Spleen (tissue), 7 donors: ENCODE measurements at regions not wholly inside any gene's neighbourhood (a gene's known extent, or its start where the extent isn't known, plus 50 kb on each side); places are given as distances from the start of the nearest gene placed in this dataset.

Source experiments
- POLR2A ChIP-seq, 3 donors: fragments of 450-650 bp; IDR thresholded peaks; one replicate each; pipeline ENCODE4 v1.5.1; 2017; ENCODE audit warnings: antibody characterized with exemption in 3 of 3, mild to moderate bottlenecking in 1 of 3
- POLR2AphosphoS5 ChIP-seq, 3 donors: sonication (generic); formaldehyde crosslinking; IDR thresholded peaks; one replicate each; pipeline ENCODE4 v1.5.1; 2017; ENCODE audit warnings: antibody characterized with exemption in 3 of 3
- TF ChIP-seq, protein P1 (sequence below), 11 experiments: fragments of 200-600 bp in 7 of 11; fragments of 450-650 bp in 4 of 11; sonication (generic) in 4 of 11; IDR thresholded peaks in 8 of 11; conservative IDR thresholded peaks in 3 of 11; 1 replicate in 7 of 11; 2 replicates in 4 of 11; pipeline versions ENCODE4 v1.4.0 to v1.8.0; 2016 to 2021; ENCODE audit warnings: antibody characterized with exemption in 11 of 11, inconsistent platforms in 4 of 11, mild to moderate bottlenecking in 1 of 11
- donor health status: DM: no; HTN: no; CAD: no; lungs with moderate emphysema.
- donor health status: DM: no; HTN: no; CAD: no.
- donor health status: DM: no; HTN: no; CAD: no.

DNA sequence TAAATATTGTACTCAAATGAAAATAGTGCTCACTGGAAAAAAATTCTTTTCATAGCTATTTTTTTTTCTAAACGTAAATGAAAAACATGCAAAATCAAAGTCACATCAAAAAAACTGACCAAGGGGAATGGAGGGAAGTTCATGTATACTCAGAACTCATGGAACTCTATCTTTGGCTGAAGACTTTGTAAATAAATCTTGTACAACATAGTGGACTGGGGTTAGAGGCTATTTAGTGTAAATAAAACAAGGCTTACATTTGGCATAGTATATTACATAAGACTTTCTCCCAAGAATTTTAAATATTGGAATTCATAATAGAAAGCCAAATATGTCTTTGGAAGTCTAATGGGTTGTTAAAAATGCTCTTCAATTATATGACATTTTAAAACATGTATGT lies 59.8 kb upstream of the PDE5A start:
- TF ChIP-seq, protein P1, sequence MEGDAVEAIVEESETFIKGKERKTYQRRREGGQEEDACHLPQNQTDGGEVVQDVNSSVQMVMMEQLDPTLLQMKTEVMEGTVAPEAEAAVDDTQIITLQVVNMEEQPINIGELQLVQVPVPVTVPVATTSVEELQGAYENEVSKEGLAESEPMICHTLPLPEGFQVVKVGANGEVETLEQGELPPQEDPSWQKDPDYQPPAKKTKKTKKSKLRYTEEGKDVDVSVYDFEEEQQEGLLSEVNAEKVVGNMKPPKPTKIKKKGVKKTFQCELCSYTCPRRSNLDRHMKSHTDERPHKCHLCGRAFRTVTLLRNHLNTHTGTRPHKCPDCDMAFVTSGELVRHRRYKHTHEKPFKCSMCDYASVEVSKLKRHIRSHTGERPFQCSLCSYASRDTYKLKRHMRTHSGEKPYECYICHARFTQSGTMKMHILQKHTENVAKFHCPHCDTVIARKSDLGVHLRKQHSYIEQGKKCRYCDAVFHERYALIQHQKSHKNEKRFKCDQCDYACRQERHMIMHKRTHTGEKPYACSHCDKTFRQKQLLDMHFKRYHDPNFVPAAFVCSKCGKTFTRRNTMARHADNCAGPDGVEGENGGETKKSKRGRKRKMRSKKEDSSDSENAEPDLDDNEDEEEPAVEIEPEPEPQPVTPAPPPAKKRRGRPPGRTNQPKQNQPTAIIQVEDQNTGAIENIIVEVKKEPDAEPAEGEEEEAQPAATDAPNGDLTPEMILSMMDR (IDR thresholded peaks at IDR 0.05 in 8 of 11, conservative IDR thresholded peaks at IDR 0.05 in 3 of 11): no peak
- TF ChIP-seq POLR2A (IDR thresholded peaks at IDR 0.05): no peak
- no peak for TF ChIP-seq POLR2AphosphoS5 (IDR thresholded peaks at IDR 0.05)
